Hepatocyte (in vitro differentiated cells): ENCODE measurements at regions not wholly inside any gene's neighbourhood (a gene's known extent, or its start where the extent isn't known, plus 50 kb on each side); places are given as distances from the start of the nearest gene placed in this dataset.

ENCODE experiments used
- EZH2 ChIP-seq: fragments of 200-600 bp; sonication (generic); IDR thresholded peaks from 2 replicates; pipeline ENCODE4 v1.6.1; 2016; ENCODE audit warnings: antibody characterized with exemption, mild to moderate bottlenecking, borderline replicate concordance
- EZH2phosphoT487 ChIP-seq: fragments of 200-600 bp; sonication (generic); IDR thresholded peaks from one replicate; pipeline ENCODE4 v1.6.1; 2018; ENCODE audit warnings: antibody characterized with exemption, mild to moderate bottlenecking, low read depth, moderate library complexity; ENCODE audit not compliant: unreplicated experiment, severe bottlenecking
- TF ChIP-seq, protein P1 (sequence below): fragments of 200-600 bp; sonication (generic); IDR thresholded peaks from 2 replicates; pipeline ENCODE4 v1.5.1; 2016; ENCODE audit warnings: antibody characterized with exemption, mild to moderate bottlenecking; ENCODE audit not compliant: poor library complexity

DNA sequence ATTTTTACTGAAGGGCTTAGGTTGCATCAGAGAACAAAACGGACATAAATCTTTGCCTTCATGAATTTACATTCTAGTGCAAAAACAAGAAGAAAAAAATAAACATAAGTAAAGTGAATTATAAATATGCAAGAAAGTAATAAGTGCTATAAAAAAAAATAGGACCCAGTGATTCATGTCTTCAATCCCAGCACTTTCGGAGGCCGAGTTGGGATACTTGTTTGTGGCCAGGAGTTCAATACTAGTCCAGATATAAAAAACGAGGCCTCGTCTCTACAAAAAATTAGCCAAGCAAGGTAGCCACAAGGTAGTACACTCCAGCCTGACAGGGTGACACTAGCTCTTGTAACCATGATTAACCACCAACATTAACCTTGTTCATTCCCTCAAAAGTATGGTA, 193.5 kb downstream of the SIM1 start:
- TF ChIP-seq, protein P1, sequence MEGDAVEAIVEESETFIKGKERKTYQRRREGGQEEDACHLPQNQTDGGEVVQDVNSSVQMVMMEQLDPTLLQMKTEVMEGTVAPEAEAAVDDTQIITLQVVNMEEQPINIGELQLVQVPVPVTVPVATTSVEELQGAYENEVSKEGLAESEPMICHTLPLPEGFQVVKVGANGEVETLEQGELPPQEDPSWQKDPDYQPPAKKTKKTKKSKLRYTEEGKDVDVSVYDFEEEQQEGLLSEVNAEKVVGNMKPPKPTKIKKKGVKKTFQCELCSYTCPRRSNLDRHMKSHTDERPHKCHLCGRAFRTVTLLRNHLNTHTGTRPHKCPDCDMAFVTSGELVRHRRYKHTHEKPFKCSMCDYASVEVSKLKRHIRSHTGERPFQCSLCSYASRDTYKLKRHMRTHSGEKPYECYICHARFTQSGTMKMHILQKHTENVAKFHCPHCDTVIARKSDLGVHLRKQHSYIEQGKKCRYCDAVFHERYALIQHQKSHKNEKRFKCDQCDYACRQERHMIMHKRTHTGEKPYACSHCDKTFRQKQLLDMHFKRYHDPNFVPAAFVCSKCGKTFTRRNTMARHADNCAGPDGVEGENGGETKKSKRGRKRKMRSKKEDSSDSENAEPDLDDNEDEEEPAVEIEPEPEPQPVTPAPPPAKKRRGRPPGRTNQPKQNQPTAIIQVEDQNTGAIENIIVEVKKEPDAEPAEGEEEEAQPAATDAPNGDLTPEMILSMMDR: no peak
- TF ChIP-seq EZH2: no peak
- no peak for TF ChIP-seq EZH2phosphoT487
